GM06990 (cell line): ENCODE measurements at regions not wholly inside any gene's neighbourhood (a gene's known extent, or its start where the extent isn't known, plus 50 kb on each side); places are given as distances from the start of the nearest gene placed in this dataset.

Experiments used
- DNase-seq: peaks from one replicate; pipeline ENCODE4 v3.0.0-alpha.2; 2011; ENCODE audit not compliant: insufficient read length; ENCODE audit errors: extremely low read depth
- H3K27me3 ChIP-seq: replicated peaks from 2 replicates; pipeline ENCODE4 v1.6.0; 2011; ENCODE audit warnings: low read length; ENCODE audit not compliant: control insufficient read depth, insufficient read depth
- H3K36me3 ChIP-seq: 2 replicates; pipeline ENCODE4 v1.5.1; 2011; ENCODE audit warnings: low read length; ENCODE audit not compliant: control insufficient read depth, insufficient read depth
- H3K4me3 ChIP-seq: replicated peaks from 2 replicates; pipeline ENCODE4 v1.5.1; 2011; ENCODE audit warnings: low read depth, mild to moderate bottlenecking, control low read depth, low read length
- TF ChIP-seq, protein P1 (sequence below): IDR thresholded peaks from 2 replicates; pipeline ENCODE4 v1.5.1; 2011; ENCODE audit warnings: low read length, control low read depth, mild to moderate bottlenecking, inconsistent platforms; ENCODE audit not compliant: insufficient read depth, poor library complexity, severe bottlenecking

DNA sequence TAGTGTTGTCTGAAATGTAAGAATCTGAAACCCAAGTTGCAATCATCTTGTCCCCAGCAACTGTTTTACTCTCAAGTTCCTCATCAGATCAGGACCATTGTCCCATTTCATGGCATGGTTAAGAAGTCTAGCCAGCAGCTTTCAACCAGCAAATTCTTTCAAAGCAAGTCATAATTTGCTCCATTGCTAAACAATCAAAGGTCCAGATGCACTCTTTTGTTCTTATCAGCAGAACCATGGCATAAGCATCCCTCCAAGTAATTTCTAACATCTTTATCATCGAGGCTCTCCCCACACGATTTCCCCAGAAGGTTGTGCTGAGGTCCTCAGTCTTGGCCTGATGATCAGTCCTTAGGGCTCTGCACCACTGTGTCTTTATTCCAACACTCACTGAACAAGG lies 67.5 kb upstream of the APCDD1 start:
- TF ChIP-seq, protein P1, sequence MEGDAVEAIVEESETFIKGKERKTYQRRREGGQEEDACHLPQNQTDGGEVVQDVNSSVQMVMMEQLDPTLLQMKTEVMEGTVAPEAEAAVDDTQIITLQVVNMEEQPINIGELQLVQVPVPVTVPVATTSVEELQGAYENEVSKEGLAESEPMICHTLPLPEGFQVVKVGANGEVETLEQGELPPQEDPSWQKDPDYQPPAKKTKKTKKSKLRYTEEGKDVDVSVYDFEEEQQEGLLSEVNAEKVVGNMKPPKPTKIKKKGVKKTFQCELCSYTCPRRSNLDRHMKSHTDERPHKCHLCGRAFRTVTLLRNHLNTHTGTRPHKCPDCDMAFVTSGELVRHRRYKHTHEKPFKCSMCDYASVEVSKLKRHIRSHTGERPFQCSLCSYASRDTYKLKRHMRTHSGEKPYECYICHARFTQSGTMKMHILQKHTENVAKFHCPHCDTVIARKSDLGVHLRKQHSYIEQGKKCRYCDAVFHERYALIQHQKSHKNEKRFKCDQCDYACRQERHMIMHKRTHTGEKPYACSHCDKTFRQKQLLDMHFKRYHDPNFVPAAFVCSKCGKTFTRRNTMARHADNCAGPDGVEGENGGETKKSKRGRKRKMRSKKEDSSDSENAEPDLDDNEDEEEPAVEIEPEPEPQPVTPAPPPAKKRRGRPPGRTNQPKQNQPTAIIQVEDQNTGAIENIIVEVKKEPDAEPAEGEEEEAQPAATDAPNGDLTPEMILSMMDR, result no peak
- DNase-seq, result no peak
- Histone ChIP-seq H3K36me3 (no peaks in the 10 kb centered on the region), H3K27me3 (no peaks in the 10 kb centered on the region), H3K4me3 (no peak overlapping the region)

DNA sequence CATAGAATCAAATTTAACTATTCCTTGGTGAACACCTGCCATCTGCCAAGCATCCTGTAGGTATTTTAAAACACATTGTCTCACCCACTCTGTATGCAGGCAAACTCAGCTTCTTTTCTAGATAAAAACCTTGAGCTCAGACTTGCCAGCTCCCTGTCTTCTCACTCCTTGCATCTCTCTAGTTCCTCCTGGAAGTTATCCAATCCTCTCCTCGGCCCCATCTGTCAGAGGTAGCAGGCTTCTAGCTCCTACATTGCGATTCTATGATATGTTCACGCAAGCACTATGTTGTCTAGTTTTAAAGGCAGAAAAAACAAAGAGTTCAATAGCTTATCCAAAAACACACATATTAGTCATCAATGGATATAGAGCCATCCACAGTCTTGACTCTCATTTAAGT lies 67.0 kb upstream of the APCDD1 start:
- Histone ChIP-seq H3K4me3 (no peak overlapping the region), H3K27me3 (no peaks in the 10 kb centered on the region), H3K36me3 (no peaks in the 10 kb centered on the region)
- TF ChIP-seq, protein P1, result no peak
- no peak for DNase-seq

DNA sequence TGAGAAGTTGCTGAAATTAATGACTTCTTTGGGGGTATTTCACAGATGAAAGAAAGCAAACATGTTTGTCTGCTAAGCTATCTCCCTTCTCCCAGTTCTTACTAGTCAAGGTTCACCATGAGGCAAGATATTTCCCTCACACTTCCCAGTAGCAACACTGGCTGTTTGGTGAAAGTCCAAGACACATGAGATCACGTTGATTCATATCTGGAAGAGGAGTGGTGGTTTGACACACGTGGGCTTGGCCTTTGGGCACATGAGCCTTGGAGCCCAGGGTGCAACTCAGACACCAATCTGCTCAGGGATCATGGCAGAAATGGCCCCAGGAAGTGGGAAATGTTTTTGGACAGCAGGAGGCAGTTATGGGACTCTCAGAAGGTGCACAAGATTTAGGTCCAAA lies 66.1 kb upstream of the APCDD1 start:
- H3K27me3 ChIP-seq, result no peaks in the 10 kb centered on the region
- no peak for DNase-seq
- TF ChIP-seq, protein P1, result no peak
- H3K36me3 ChIP-seq, result no peaks in the 10 kb centered on the region
- no peak overlapping the region for H3K4me3 ChIP-seq

DNA sequence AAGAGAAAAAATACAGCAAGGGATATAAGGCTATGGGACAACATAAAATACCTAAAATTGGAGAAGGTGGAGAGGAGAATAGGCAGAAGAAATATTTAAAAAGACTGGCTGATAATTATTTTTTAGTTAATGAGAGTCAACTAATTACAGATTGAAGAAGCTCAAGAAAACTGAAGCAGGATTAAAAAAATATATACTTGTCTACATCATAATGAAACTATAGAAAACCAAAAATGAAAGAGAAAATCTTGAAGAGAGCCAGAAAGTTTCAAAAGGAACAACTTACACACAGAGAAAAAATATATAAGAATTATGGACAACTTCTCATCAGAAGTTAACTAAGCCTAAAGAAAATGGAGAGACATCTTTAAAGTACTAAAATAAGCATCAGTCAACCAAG lies 62.9 kb upstream of the APCDD1 start:
- TF ChIP-seq, protein P1, result no peak
- Histone ChIP-seq H3K27me3 (no peaks in the 10 kb centered on the region), H3K4me3 (peak overlapping the region; percentile 37), H3K36me3 (no peaks in the 10 kb centered on the region)
- peak; percentile 48 for DNase-seq

DNA sequence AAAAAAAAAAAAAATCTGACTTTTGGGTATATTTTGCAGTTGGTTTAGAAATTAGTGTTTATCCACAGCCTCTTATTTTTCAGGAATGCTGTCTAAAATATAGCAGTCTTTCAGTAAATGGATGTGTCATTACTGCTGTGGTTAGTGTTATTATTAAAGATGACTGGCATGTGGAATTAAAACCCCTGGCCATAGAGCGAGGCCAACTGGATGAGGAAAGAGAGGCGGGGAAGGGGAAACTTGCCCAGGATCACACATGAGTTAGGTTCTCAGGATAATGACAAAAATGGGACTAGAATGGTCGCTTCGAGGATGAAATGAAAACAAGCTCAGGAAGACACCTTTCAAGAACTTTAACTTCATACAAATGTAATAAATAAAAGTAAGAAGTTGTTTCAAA lies 57.4 kb upstream of the APCDD1 start:
- DNase-seq, result no peak
- Histone ChIP-seq H3K4me3 (no peak overlapping the region), H3K36me3 (no peaks in the 10 kb centered on the region), H3K27me3 (no peaks in the 10 kb centered on the region)
- TF ChIP-seq, protein P1, result no peak

DNA sequence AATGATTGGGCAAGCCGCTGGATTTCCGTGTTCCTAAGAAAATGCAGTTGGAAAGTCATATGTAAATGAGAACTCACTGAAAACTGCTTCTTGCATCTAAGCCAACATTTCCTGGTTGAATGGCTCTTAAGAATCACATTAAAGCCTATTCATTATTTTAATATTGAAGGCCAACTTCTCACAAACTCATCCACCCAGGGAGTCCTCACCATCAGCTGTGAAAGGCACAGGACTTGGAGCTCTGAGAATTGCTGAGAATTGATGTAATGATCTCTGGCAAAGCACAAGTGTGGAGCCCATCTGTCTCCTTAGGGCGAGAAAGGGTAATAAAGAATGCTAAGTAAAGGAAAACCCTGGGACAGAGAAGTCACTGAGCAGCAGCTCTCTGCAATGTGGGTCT lies 55.9 kb upstream of the APCDD1 start:
- H3K27me3 ChIP-seq, result no peaks in the 10 kb centered on the region
- no peak for DNase-seq
- TF ChIP-seq, protein P1, result no peak
- H3K4me3 ChIP-seq, result no peak overlapping the region
- H3K36me3 ChIP-seq, result no peaks in the 10 kb centered on the region
